ENCODE measurements at regions not wholly inside any gene's neighbourhood (a gene's known extent, or its start where the extent isn't known, plus 50 kb on each side); places are given as distances from the start of the nearest gene placed in this dataset.

DNA sequence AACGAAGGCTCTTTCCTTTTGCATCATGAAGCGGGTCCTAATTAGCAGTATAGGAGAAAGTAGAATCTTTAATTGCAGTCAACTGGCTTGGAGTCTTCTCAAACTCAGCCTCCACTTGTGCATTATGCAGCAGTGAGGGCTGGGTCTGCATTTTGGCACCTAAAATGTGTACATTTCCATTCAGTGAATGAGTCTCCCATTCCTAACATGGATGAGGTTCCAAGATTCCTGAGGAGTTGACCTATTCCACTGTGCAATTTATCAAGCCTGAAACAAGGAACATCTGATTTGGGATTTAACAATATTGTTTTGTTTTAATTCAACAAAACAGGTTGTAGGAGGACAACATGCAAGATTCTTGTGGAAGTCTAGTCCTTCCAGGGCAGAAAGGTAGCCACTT lies 171.8 kb upstream of the S1PR3 start:
- no peak for DNase-seq (ENCODE audit: low read depth)
- in situ Hi-C loops (cut with HindIII; ENCODE audit: low sequenced_read_pairs), result no loop called here
- H3K4me3 ChIP-seq (ENCODE audit: low read depth, low read length), result no peak overlapping the region
- TF ChIP-seq, protein P1, sequence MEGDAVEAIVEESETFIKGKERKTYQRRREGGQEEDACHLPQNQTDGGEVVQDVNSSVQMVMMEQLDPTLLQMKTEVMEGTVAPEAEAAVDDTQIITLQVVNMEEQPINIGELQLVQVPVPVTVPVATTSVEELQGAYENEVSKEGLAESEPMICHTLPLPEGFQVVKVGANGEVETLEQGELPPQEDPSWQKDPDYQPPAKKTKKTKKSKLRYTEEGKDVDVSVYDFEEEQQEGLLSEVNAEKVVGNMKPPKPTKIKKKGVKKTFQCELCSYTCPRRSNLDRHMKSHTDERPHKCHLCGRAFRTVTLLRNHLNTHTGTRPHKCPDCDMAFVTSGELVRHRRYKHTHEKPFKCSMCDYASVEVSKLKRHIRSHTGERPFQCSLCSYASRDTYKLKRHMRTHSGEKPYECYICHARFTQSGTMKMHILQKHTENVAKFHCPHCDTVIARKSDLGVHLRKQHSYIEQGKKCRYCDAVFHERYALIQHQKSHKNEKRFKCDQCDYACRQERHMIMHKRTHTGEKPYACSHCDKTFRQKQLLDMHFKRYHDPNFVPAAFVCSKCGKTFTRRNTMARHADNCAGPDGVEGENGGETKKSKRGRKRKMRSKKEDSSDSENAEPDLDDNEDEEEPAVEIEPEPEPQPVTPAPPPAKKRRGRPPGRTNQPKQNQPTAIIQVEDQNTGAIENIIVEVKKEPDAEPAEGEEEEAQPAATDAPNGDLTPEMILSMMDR (IDR thresholded peaks at IDR 0.05; ENCODE audit: low read depth, low read length, missing control alignments), result no peak

DNA sequence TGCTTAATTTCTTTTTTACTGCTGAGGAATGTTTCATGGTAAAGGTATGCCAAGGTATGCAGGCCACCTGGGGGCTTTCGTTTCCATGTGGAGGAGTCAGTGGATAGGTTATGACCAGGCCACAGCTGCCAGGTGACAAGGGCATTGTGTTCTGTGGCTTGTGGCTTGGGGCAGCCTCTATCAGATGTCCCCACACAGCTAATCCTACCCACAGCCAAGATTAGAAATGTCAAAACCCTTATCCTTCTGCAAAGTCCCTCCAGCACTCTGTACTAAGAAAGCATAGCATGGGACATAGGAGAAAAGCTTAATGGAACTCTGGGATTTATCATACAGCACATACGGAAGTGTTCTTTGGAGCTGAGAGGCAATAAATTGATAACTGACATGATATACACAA lies 171.2 kb upstream of the S1PR3 start:
- no peak for DNase-seq (ENCODE audit: low read depth)
- no peak overlapping the region for H3K4me3 ChIP-seq (ENCODE audit: low read depth, low read length)
- TF ChIP-seq, protein P1 (IDR thresholded peaks at IDR 0.05; ENCODE audit: low read depth, low read length, missing control alignments), result no peak
- in situ Hi-C loops (cut with HindIII; ENCODE audit: low sequenced_read_pairs), result no loop called here

DNA sequence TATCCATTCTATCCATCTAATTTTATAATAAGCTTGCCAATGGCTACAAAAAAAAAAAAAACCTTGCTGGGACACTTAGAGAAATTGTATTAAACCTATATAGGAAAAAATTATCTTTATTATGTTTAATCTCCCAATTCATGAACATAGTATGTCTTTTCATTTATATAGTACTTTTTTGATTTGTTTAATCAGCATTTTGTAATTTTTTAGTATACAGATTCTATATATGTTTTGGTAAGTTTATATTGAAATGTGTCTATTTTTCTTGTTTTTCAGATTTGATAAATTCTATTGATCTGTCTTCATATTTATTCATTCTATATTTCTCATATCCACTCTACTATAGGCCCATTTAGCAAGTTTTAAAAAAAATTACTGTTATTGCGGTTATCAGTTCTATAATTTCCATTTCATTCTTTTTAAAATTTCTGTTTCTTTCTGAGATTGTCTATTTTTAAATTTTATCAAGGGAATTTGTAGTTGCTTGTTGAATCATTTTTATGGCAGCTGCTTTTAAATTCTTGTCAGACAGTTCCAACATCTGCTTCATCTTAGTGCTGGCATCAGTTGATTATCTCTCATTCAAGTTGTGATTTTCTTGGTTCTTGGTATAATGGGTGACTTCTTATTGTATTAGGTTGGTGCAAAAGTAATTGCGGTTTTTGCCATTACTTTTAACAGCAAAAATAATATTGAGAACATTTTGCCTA lies 170.1 kb upstream of the S1PR3 start:
- H3K4me3 ChIP-seq (ENCODE audit: low read depth, low read length), result no peak overlapping the region
- TF ChIP-seq, protein P1 (IDR thresholded peaks at IDR 0.05; ENCODE audit: low read depth, low read length, missing control alignments), result no peak
- DNase-seq (ENCODE audit: low read depth), result no peak
- in situ Hi-C loops (cut with HindIII; ENCODE audit: low sequenced_read_pairs), result no loop called here

DNA sequence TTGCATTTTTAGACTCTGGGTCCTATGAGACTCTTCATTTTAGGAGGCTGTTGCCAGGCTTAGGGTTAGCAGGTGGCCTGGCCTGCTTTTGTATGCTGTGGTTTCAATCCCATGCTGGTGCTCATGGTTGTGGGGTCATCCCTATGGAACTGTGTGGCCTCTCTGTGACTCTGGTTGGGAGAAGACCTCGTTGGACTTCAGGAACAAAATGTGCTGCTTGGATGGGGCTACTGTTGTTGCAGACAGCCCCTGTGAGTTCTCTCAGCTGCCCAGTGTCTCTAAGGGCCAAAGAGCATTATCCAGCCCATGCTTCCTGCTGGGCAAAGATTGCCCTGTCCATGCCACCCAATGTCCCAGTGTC lies 169.5 kb upstream of the S1PR3 start:
- in situ Hi-C loops (cut with HindIII; ENCODE audit: low sequenced_read_pairs), result no loop called here
- H3K4me3 ChIP-seq (ENCODE audit: low read depth, low read length), result no peak overlapping the region
- TF ChIP-seq, protein P1 (IDR thresholded peaks at IDR 0.05; ENCODE audit: low read depth, low read length, missing control alignments), result no peak
- DNase-seq (ENCODE audit: low read depth), result no peak

DNA sequence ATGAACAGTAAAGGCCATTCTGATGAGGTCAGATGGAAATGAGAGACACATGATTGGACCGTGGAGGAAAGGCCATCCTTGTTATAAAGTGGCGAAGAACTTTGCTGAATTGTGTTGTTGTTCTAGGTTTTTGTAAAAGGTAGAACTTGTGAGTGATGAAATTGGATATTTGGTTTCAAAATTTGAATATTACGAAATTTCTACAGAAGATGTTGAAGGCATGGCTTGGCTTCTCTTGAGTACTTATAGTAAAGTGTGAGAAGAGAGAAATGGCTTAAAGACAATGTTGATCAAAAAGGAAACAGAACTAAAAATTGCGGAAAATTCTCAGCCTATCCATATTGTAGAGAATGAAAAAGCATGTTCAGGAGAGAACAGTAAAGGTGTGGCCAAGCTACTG lies 166.6 kb upstream of the S1PR3 start:
- no peak overlapping the region for H3K4me3 ChIP-seq (ENCODE audit: low read depth, low read length)
- TF ChIP-seq, protein P1 (IDR thresholded peaks at IDR 0.05; ENCODE audit: low read depth, low read length, missing control alignments), result no peak
- in situ Hi-C loops (cut with HindIII; ENCODE audit: low sequenced_read_pairs), result no loop called here
- no peak for DNase-seq (ENCODE audit: low read depth)

DNA sequence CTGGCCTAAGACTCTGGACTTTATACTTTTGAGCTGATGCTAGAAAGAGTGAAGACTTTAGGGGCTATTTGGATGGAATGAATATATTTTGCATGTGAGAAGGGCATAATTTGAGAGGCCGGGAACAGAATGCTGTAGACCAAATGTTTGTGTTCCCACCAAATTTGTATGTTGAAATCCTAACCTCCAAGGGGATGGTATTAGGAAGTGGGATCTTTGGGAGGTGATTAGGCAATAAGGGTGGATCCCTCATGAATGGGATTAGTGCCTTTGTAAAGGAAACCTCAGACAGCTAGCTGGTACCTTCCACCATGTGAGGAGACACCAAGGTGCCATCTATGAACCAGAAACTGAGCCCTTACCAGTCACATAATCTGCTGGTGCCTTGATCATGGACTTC lies 165.1 kb upstream of the S1PR3 start:
- in situ Hi-C loops (cut with HindIII; ENCODE audit: low sequenced_read_pairs), result no loop called here
- TF ChIP-seq, protein P1 (IDR thresholded peaks at IDR 0.05; ENCODE audit: low read depth, low read length, missing control alignments), result no peak
- H3K4me3 ChIP-seq (ENCODE audit: low read depth, low read length), result no peak overlapping the region
- DNase-seq (ENCODE audit: low read depth), result no peak
